ENCODE measurements at regions not wholly inside any gene's neighbourhood (a gene's known extent, or its start where the extent isn't known, plus 50 kb on each side); places are given as distances from the start of the nearest gene placed in this dataset.

GRCh38 chr9:1759771-1760300, 255.3 kb upstream of the SMARCA2 start:
- Histone ChIP-seq H2AFZ (no peak overlapping the region), H3K36me3 (ENCODE audit: control insufficient read depth, insufficient read depth, low read length) (no peaks in the 10 kb centered on the region), H3K79me2 (no peaks in the 10 kb centered on the region), H3K27ac (no peak overlapping the region), H3K27me3 (ENCODE audit: control insufficient read depth, insufficient read depth, low read length) (no peaks in the 10 kb centered on the region), H3K4me3 (ENCODE audit: low read depth, low read length) (no peak overlapping the region), H3K9ac (no peak overlapping the region), H3K9me3 (ENCODE audit: control insufficient read depth, low read length) (no peaks in the 10 kb centered on the region), H3K4me2 (ENCODE audit: low read length) (no peak overlapping the region), H3K4me1 (no peaks in the 10 kb centered on the region)
- no peak for TF ChIP-seq CTCF (IDR thresholded peaks at IDR 0.05)

- Histone ChIP-seq H3K79me2 (no peaks in the 10 kb centered on the region), H3K4me3 (ENCODE audit: low read depth, low read length) (no peak overlapping the region), H3K27me3 (ENCODE audit: control insufficient read depth, insufficient read depth, low read length) (no peaks in the 10 kb centered on the region), H3K9me3 (ENCODE audit: control insufficient read depth, low read length) (no peaks in the 10 kb centered on the region), H3K4me2 (ENCODE audit: low read length) (no peak overlapping the region), H3K36me3 (ENCODE audit: control insufficient read depth, insufficient read depth, low read length) (no peaks in the 10 kb centered on the region), H2AFZ (no peak overlapping the region), H3K27ac (no peak overlapping the region), H3K9ac (no peak overlapping the region), H3K4me1 (no peaks in the 10 kb centered on the region)
- no peak for TF ChIP-seq CTCF (IDR thresholded peaks at IDR 0.05)
Observed at GRCh38 chr9:1761807-1762206, 253.3 kb upstream of the SMARCA2 start.

- Histone ChIP-seq H3K27ac (no peak overlapping the region), H3K36me3 (ENCODE audit: control insufficient read depth, insufficient read depth, low read length) (no peaks in the 10 kb centered on the region), H3K79me2 (no peaks in the 10 kb centered on the region), H3K9ac (no peak overlapping the region), H3K4me1 (no peaks in the 10 kb centered on the region), H3K4me2 (ENCODE audit: low read length) (no peak overlapping the region), H2AFZ (no peak overlapping the region), H3K27me3 (ENCODE audit: control insufficient read depth, insufficient read depth, low read length) (no peaks in the 10 kb centered on the region), H3K4me3 (ENCODE audit: low read depth, low read length) (no peak overlapping the region), H3K9me3 (ENCODE audit: control insufficient read depth, low read length) (no peaks in the 10 kb centered on the region)
- no peak for TF ChIP-seq CTCF (IDR thresholded peaks at IDR 0.05)
Observed at GRCh38 chr9:1766042-1766441, 249.1 kb upstream of the SMARCA2 start.

- Histone ChIP-seq H3K9ac (no peak overlapping the region), H3K4me2 (ENCODE audit: low read length) (no peak overlapping the region), H3K36me3 (ENCODE audit: control insufficient read depth, insufficient read depth, low read length) (no peaks in the 10 kb centered on the region), H3K27me3 (ENCODE audit: control insufficient read depth, insufficient read depth, low read length) (no peaks in the 10 kb centered on the region), H3K79me2 (no peaks in the 10 kb centered on the region), H3K27ac (no peak overlapping the region), H3K9me3 (ENCODE audit: control insufficient read depth, low read length) (no peaks in the 10 kb centered on the region), H3K4me3 (ENCODE audit: low read depth, low read length) (no peak overlapping the region), H2AFZ (no peak overlapping the region), H3K4me1 (no peaks in the 10 kb centered on the region)
- TF ChIP-seq CTCF (IDR thresholded peaks at IDR 0.05): no peak
Observed at GRCh38 chr9:1768561-1768960, 246.6 kb upstream of the SMARCA2 start.

- H3K9me3 ChIP-seq (ENCODE audit: control insufficient read depth, low read length): no peaks in the 10 kb centered on the region
- no peak for TF ChIP-seq CTCF (IDR thresholded peaks at IDR 0.05)
- H2AFZ ChIP-seq: no peak overlapping the region
- H3K9ac ChIP-seq: no peak overlapping the region
- H3K36me3 ChIP-seq (ENCODE audit: control insufficient read depth, insufficient read depth, low read length): no peaks in the 10 kb centered on the region
- no peak overlapping the region for H3K27ac ChIP-seq
- no peaks in the 10 kb centered on the region for H3K27me3 ChIP-seq (ENCODE audit: control insufficient read depth, insufficient read depth, low read length)
- no peak overlapping the region for H3K4me2 ChIP-seq (ENCODE audit: low read length)
- H3K79me2 ChIP-seq: no peaks in the 10 kb centered on the region
- H3K4me3 ChIP-seq (ENCODE audit: low read depth, low read length): no peak overlapping the region
- H3K4me1 ChIP-seq: no peaks in the 10 kb centered on the region
Observed at GRCh38 chr9:1771094-1771789, 243.9 kb upstream of the SMARCA2 start.

Data from parathyroid adenoma (tissue), 2 donors.